C4-2B (cell line): ENCODE measurements at regions not wholly inside any gene's neighbourhood (a gene's known extent, or its start where the extent isn't known, plus 50 kb on each side); places are given as distances from the start of the nearest gene placed in this dataset.

Experiments
- CTCF ChIP-seq: fragments of 450-650 bp; conservative IDR thresholded peaks from 2 replicates; pipeline ENCODE4 v1.5.1; 2017; ENCODE audit warnings: mild to moderate bottlenecking
- ZFX ChIP-seq: fragments of 450-650 bp; IDR thresholded peaks from 2 replicates; pipeline ENCODE4 v1.6.1; 2017

GRCh38 chr5:111953351-111954127 lies 196.5 kb upstream of the NREP start:
- TF ChIP-seq CTCF (no peak), ZFX (no peak)
